H1 (cell line): ENCODE measurements at regions not wholly inside any gene's neighbourhood (a gene's known extent, or its start where the extent isn't known, plus 50 kb on each side); places are given as distances from the start of the nearest gene placed in this dataset.

ENCODE experiments used
- CTCF ChIA-PET: fragments of 300-600 bp; sonication (Branson Sonifier 250); formaldehyde crosslinking; loops from one replicate; lab custom pipeline; 2021; ENCODE audit not compliant: partially characterized antibody; lab: Charles Lee
- POLR2A ChIA-PET: fragments of 300-600 bp; sonication (Branson Sonifier 250); formaldehyde crosslinking; loops from one replicate; lab custom pipeline; 2021; ENCODE audit warnings: inconsistent platforms; ENCODE audit not compliant: partially characterized antibody; lab: Charles Lee
- DNase-seq, 2 experiments: peaks; one replicate each; pipeline versions ENCODE4 v3.0.0 to v3.0.0-alpha.2; 2010 to 2022; ENCODE audit warnings: low spot score in 2 of 2, low read depth in 1 of 2, mixed read lengths in 1 of 2
- FAIRE-seq: peaks from 2 replicates; lab custom pipeline; 2011; peaks lifted over from hg19 to GRCh38; lab: Jason Lieb, UNC
- H2AFZ ChIP-seq: 2 replicates; pipeline ENCODE4 v1.8.1; 2012; ENCODE audit warnings: low read length, inconsistent platforms
- H2AK5ac ChIP-seq: 2 replicates; pipeline ENCODE4 v1.6.1; 2013; ENCODE audit warnings: low read depth, low read length
- H2BK120ac ChIP-seq: replicated peaks from 2 replicates; pipeline ENCODE3; 2013; ENCODE audit warnings: low read depth, low read length, inconsistent platforms
- H2BK12ac ChIP-seq: 2 replicates; pipeline ENCODE4 v1.6.1; 2013; ENCODE audit warnings: low read depth, low read length
- H2BK15ac ChIP-seq: 2 replicates; pipeline ENCODE4 v1.6.1; 2013; ENCODE audit warnings: low read length
- H2BK20ac ChIP-seq: 2 replicates; pipeline ENCODE4 v1.6.1; 2013; ENCODE audit warnings: low read length
- H2BK5ac ChIP-seq: 2 replicates; pipeline ENCODE4 v1.6.1; 2013; ENCODE audit warnings: low read depth, low read length
- H3K14ac ChIP-seq: 2 replicates; pipeline ENCODE4 v1.6.1; 2013; ENCODE audit warnings: inconsistent platforms; ENCODE audit not compliant: insufficient read length
- H3K18ac ChIP-seq: 2 replicates; pipeline ENCODE4 v1.6.1; 2013; ENCODE audit warnings: low read length; ENCODE audit errors: extremely low read depth
- H3K23ac ChIP-seq: 2 replicates; pipeline ENCODE4 v1.6.1; 2013; ENCODE audit warnings: inconsistent platforms; ENCODE audit not compliant: insufficient read length
- H3K23me2 ChIP-seq: 2 replicates; pipeline ENCODE4 v1.6.1; 2013; ENCODE audit warnings: low read depth, low read length
- H3K27ac ChIP-seq: 2 replicates; pipeline ENCODE4 v1.6.1; 2011; ENCODE audit warnings: low read depth, low read length, inconsistent platforms
- H3K27me3 ChIP-seq, 4 experiments: replicated peaks in 1 of 4; 1 replicate in 1 of 4; 2 replicates in 3 of 4; pipeline versions ENCODE4 v1.6.1 to v1.8.1; 2011 to 2013; ENCODE audit warnings: low read length in 3 of 4, mild to moderate bottlenecking in 3 of 4, inconsistent platforms in 2 of 4, mixed read lengths in 2 of 4, moderate library complexity in 1 of 4; ENCODE audit not compliant: control insufficient read depth in 3 of 4, insufficient read depth in 3 of 4; ENCODE audit errors: extremely low read depth in 1 of 4
- H3K36me3 ChIP-seq, 4 experiments: 2 replicates each; pipeline versions ENCODE4 v1.6.1 to v1.8.1; 2011 to 2013; ENCODE audit warnings: mild to moderate bottlenecking in 4 of 4, low read length in 3 of 4, moderate library complexity in 2 of 4, control low read depth in 1 of 4, inconsistent platforms in 1 of 4; ENCODE audit not compliant: insufficient read depth in 4 of 4, control insufficient read depth in 2 of 4
- H3K4ac ChIP-seq: replicated peaks from 2 replicates; pipeline ENCODE3; 2013; ENCODE audit warnings: low read length, low read depth, mixed read lengths, inconsistent platforms; ENCODE audit not compliant: insufficient read length
- H3K4me1 ChIP-seq, 4 experiments: replicated peaks in 1 of 4; 1 replicate in 1 of 4; 2 replicates in 3 of 4; pipeline versions ENCODE4 v1.6.1 to v1.8.1; 2011 to 2013; ENCODE audit warnings: low read length in 3 of 4, inconsistent platforms in 2 of 4, mixed read lengths in 1 of 4; ENCODE audit not compliant: insufficient read depth in 4 of 4, control insufficient read depth in 3 of 4
- H3K4me2 ChIP-seq, 2 experiments: 2 replicates each; pipeline versions ENCODE4 v1.6.1 to v1.8.1; 2011 to 2013; ENCODE audit warnings: low read depth in 2 of 2, low read length in 2 of 2, control low read depth in 1 of 2, inconsistent platforms in 1 of 2, mild to moderate bottlenecking in 1 of 2; ENCODE audit not compliant: insufficient read depth in 1 of 2
- H3K4me3 ChIP-seq, 4 experiments: fragments of 200-600, 300-600 bp in 1 of 4; sonication (generic), shearing (Covaris generic), sonication (Bioruptor Twin) in 1 of 4; 2 replicates each; pipeline versions ENCODE4 v1.5.1 to v1.8.1; 2011 to 2016; ENCODE audit warnings: low read length in 4 of 4, low read depth in 3 of 4, control low read depth in 2 of 4, inconsistent platforms in 2 of 4, mild to moderate bottlenecking in 2 of 4, mixed read lengths in 1 of 4, moderate library complexity in 1 of 4; ENCODE audit not compliant: insufficient read depth in 2 of 4; ENCODE audit errors: extremely low read depth in 1 of 4
- H3K56ac ChIP-seq: replicated peaks from 2 replicates; pipeline ENCODE3; 2013; ENCODE audit warnings: low read depth, mild to moderate bottlenecking, mixed read lengths, low read length, inconsistent platforms; ENCODE audit not compliant: insufficient read length
- H3K79me1 ChIP-seq: 2 replicates; pipeline ENCODE4 v1.6.1; 2013; ENCODE audit warnings: low read depth, low read length, control low read depth
- H3K79me2 ChIP-seq, 2 experiments: 2 replicates each; pipeline versions ENCODE4 v1.6.1 to v1.8.1; 2012 to 2013; ENCODE audit warnings: low read length in 2 of 2, mild to moderate bottlenecking in 2 of 2, inconsistent platforms in 1 of 2; ENCODE audit not compliant: insufficient read depth in 2 of 2, control insufficient read depth in 1 of 2
- H3K9ac ChIP-seq, 4 experiments: replicated peaks in 1 of 4; 1 replicate in 1 of 4; 2 replicates in 3 of 4; pipeline versions ENCODE4 v1.6.1 to v1.8.1; 2011 to 2013; ENCODE audit warnings: low read depth in 3 of 4, low read length in 3 of 4, control low read depth in 2 of 4, mild to moderate bottlenecking in 2 of 4, moderate library complexity in 2 of 4, inconsistent platforms in 1 of 4; ENCODE audit errors: extremely low read depth in 1 of 4
- H3K9me3 ChIP-seq, 2 experiments: 2 replicates each; pipeline versions ENCODE4 v1.6.1 to v1.8.1; 2012 to 2013; ENCODE audit warnings: mild to moderate bottlenecking in 2 of 2, moderate library complexity in 2 of 2, control low read depth in 1 of 2, inconsistent platforms in 1 of 2, low read depth in 1 of 2, low read length in 1 of 2, mixed read lengths in 1 of 2; ENCODE audit not compliant: insufficient read depth in 2 of 2
- H4K20me1 ChIP-seq, 2 experiments: replicated peaks in 1 of 2; 2 replicates each; pipeline versions ENCODE3 to v1.8.1; 2011 to 2013; ENCODE audit warnings: inconsistent platforms in 2 of 2, low read length in 2 of 2, mild to moderate bottlenecking in 1 of 2; ENCODE audit not compliant: insufficient read depth in 2 of 2, control insufficient read depth in 1 of 2
- H4K5ac ChIP-seq: 2 replicates; pipeline ENCODE4 v1.6.1; 2013; ENCODE audit warnings: low read length, low read depth, mixed read lengths, inconsistent platforms; ENCODE audit not compliant: insufficient read length
- H4K8ac ChIP-seq: 2 replicates; pipeline ENCODE4 v1.8.0; 2013; ENCODE audit warnings: mild to moderate bottlenecking, moderate library complexity, low read length, inconsistent platforms; ENCODE audit not compliant: insufficient read depth; ENCODE audit errors: extremely low read depth
- H4K91ac ChIP-seq: replicated peaks from 2 replicates; pipeline ENCODE3; 2013; ENCODE audit warnings: low read length, mixed read lengths, inconsistent platforms; ENCODE audit not compliant: insufficient read length
- ASH2L ChIP-seq: fragments of 200-600, 300-600 bp; sonication (generic); IDR thresholded peaks from one replicate; pipeline ENCODE4 v1.7.1; 2017; ENCODE audit warnings: low read length
- CBX5 ChIP-seq: fragments of 300-800, 300-1000 bp; sonication (generic); IDR thresholded peaks from 2 replicates; pipeline ENCODE4 v1.7.1; 2016; ENCODE audit warnings: antibody characterized with exemption, low read length, low read depth
- GABPA ChIP-seq: IDR thresholded peaks from 2 replicates; pipeline ENCODE4 v1.6.1; 2011; ENCODE audit warnings: mild to moderate bottlenecking, low read length, moderate library complexity, borderline replicate concordance; ENCODE audit not compliant: insufficient read depth
- HDAC6 ChIP-seq: IDR thresholded peaks from one replicate; pipeline ENCODE4 v1.7.1; 2012; ENCODE audit warnings: low read depth, mild to moderate bottlenecking, inconsistent platforms, low read length, moderate library complexity
- JUND ChIP-seq: IDR thresholded peaks from 2 replicates; pipeline ENCODE4 v1.6.1; 2011; ENCODE audit warnings: mild to moderate bottlenecking, improper control_type of control experiment, low read length
- POLR2AphosphoS5 ChIP-seq: IDR thresholded peaks from 2 replicates; pipeline ENCODE4 v1.6.1; 2011; ENCODE audit warnings: low read depth, low read length
- POU5F1 ChIP-seq: IDR thresholded peaks from 2 replicates; pipeline ENCODE4 v1.6.1; 2011; ENCODE audit warnings: low read depth, mild to moderate bottlenecking, low read length, moderate library complexity
- RAD21 ChIP-seq, 2 experiments: IDR thresholded peaks in 1 of 2; conservative IDR thresholded peaks in 1 of 2; 2 replicates each; pipeline ENCODE4 v1.6.1; 2011; ENCODE audit warnings: low read depth in 2 of 2, low read length in 2 of 2, improper control_type of control experiment in 1 of 2, inconsistent platforms in 1 of 2, mild to moderate bottlenecking in 1 of 2, moderate library complexity in 1 of 2
- RBBP5 ChIP-seq: IDR thresholded peaks from 2 replicates; pipeline ENCODE4 v1.7.1; 2012; ENCODE audit warnings: low read depth, mild to moderate bottlenecking, inconsistent platforms, low read length, moderate library complexity, borderline replicate concordance
- SP4 ChIP-seq: IDR thresholded peaks from 2 replicates; pipeline ENCODE4 v1.6.1; 2012; ENCODE audit warnings: low read length, inconsistent platforms
- SRF ChIP-seq: IDR thresholded peaks from 2 replicates; pipeline ENCODE4 v1.6.1; 2011; ENCODE audit warnings: mild to moderate bottlenecking, low read depth, low read length, moderate library complexity
- TEAD4 ChIP-seq: IDR thresholded peaks from 2 replicates; pipeline ENCODE4 v1.6.1; 2012; ENCODE audit warnings: low read depth, low read length, inconsistent platforms, mixed read lengths
- ZNF274 ChIP-seq: IDR thresholded peaks from 2 replicates; pipeline ENCODE4 v1.7.0; 2012; ENCODE audit warnings: low read length, borderline replicate concordance; ENCODE audit errors: extremely low read depth
- WGBS, 2 experiments: shearing (Covaris generic) in 1 of 2; methylation state at CpG; one replicate each; pipeline versions ENCODE4 v1.1.6 to v1.1.7; 2013 to 2015; ENCODE audit warnings: low lambda C conversion rate in 2 of 2, mixed read lengths in 2 of 2, inconsistent platforms in 1 of 2, low coverage in 1 of 2, missing lambda C conversion rate in 1 of 2; ENCODE audit not compliant: insufficient replicate concordance in 2 of 2, insufficient coverage in 1 of 2, insufficient read length in 1 of 2; ENCODE audit errors: extremely low coverage in 1 of 2, missing lambda C conversion rate in 1 of 2; 5-methylcytosine and 5-hydroxymethylcytosine counted together

DNA sequence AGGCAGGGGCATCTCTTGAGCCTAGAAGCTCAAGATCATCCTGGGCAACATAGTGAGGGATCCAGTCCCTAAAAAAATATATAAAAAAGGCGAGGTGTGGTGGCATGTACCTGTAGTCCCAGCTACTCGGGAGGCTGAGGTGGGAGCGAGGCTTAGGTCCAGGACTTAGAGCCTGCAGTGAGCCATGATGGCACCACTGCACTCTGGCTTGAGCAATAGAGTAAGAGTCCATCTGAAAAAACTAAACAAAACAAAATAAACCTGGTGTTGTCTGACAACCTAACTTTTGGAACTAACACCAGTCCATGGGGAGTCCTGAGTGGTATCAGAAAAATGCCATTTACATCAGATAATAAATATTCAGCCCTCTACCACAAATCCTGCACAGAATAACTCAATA is 110.1 kb upstream of the NRIP1 start:
- Histone ChIP-seq H3K4me1 (no peaks in the 10 kb centered on the region), H3K4ac (no peak overlapping the region), H2AK5ac (no peak overlapping the region), H3K36me3 (no peaks in the 10 kb centered on the region), H3K27ac (no peak overlapping the region), H2BK120ac (no peak overlapping the region), H3K4me3 (no peak overlapping the region), H3K4me2 (no peak overlapping the region), H3K27me3 (no peaks in the 10 kb centered on the region), H3K18ac (no peak overlapping the region), H2AFZ (no peak overlapping the region), H4K91ac (no peak overlapping the region), H3K79me1 (no peaks in the 10 kb centered on the region), H3K9me3 (no peaks in the 10 kb centered on the region), H4K20me1 (no peaks in the 10 kb centered on the region), H2BK20ac (no peak overlapping the region), H2BK15ac (no peak overlapping the region), H3K56ac (no peak overlapping the region), H2BK5ac (no peak overlapping the region), H3K79me2 (no peaks in the 10 kb centered on the region), H2BK12ac (no peak overlapping the region), H3K23ac (no peak overlapping the region), H4K5ac (no peak overlapping the region), H3K23me2 (no peaks in the 10 kb centered on the region), H3K14ac (no peak overlapping the region), H3K9ac (no peak overlapping the region), H4K8ac (no peak overlapping the region)
- DNase-seq (no peak), FAIRE-seq (no peak)
- WGBS, 2 experiments: 86% methylated on average over 3 of the region's 3 CpGs; no CpG with 5 or more reads in 1 of the 2 experiments
- CTCF ChIA-PET: interaction anchor here (1.4 kb wide), 1 partner anchor 12 kb away, joined by 3 read pairs; no protein-coding TSS in a partner anchor
- POLR2A ChIA-PET: no interaction called here
- no peak for TF ChIP-seq HDAC6
- TF ChIP-seq RAD21 (IDR thresholded peaks at IDR 0.05 in 1 of 2, conservative IDR thresholded peaks at IDR 0.05 in 1 of 2; ENCODE audit: low read depth in 2 of 2, low read length in 2 of 2): no peak
- TF ChIP-seq SP4: no peak
- TF ChIP-seq POLR2AphosphoS5: no peak
- no peak for TF ChIP-seq ZNF274
- no peak for TF ChIP-seq RBBP5
- TF ChIP-seq ASH2L: no peak
- TF ChIP-seq JUND: no peak
- no peak for TF ChIP-seq CBX5
- TF ChIP-seq SRF: no peak
- no peak for TF ChIP-seq POU5F1
- no peak for TF ChIP-seq GABPA
- TF ChIP-seq TEAD4: no peak
